WERI-Rb-1 (cell line): ENCODE measurements at regions not wholly inside any gene's neighbourhood (a gene's known extent, or its start where the extent isn't known, plus 50 kb on each side); places are given as distances from the start of the nearest gene placed in this dataset.

Source experiments
- DNase-seq: peaks from one replicate; pipeline ENCODE4 v3.0.0-alpha.2; 2020
- H3K27ac ChIP-seq: fragments of 250-450 bp; sonication (Bioruptor Pico); 2 replicates; pipeline ENCODE4 v1.5.1; 2020; ENCODE audit warnings: mild to moderate bottlenecking, moderate library complexity
- H3K27me3 ChIP-seq: fragments of 250-450 bp; sonication (Bioruptor Pico); 2 replicates; pipeline ENCODE4 v1.5.1; 2021; ENCODE audit warnings: mild to moderate bottlenecking, low read depth, moderate library complexity; ENCODE audit not compliant: insufficient read depth, severe bottlenecking
- H3K36me3 ChIP-seq: fragments of 250-450 bp; sonication (Bioruptor Pico); 2 replicates; pipeline ENCODE4 v1.5.1; 2020; ENCODE audit warnings: mild to moderate bottlenecking, moderate library complexity
- H3K4me3 ChIP-seq: 2 replicates; pipeline ENCODE4 v1.5.1; 2011; ENCODE audit warnings: low read depth, mild to moderate bottlenecking, control low read depth, low read length
- H3K9me3 ChIP-seq: fragments of 250-450 bp; sonication (Bioruptor Pico); 2 replicates; pipeline ENCODE4 v1.5.1; 2021; ENCODE audit warnings: mild to moderate bottlenecking, moderate library complexity; ENCODE audit not compliant: severe bottlenecking
- TF ChIP-seq, protein P1 (sequence below): IDR thresholded peaks from 2 replicates; pipeline ENCODE4 v1.5.1; 2011; ENCODE audit warnings: low read depth, mild to moderate bottlenecking, control low read depth, inconsistent platforms, low read length

DNA sequence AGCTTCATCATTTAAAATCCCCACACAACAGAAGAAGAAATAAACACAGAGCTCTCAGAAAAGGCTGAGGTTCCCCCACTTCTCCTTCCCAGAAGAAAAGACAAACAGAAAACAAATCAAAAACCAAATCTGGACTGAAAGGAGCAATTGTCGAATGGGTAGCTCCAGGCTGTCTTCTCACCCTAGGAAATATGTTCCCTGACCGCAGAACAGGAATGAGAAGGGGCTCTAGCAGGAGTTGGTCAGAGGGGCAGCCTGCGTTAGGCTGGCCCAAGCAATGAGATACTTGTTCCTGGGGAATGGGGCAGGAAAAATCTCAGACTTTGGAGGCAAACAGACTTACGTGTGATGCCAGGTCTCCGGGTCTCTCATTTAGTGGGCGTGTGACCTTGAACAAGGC is 562.6 kb upstream of the CADM1 start:
- H3K9me3 ChIP-seq: no peaks in the 10 kb centered on the region
- TF ChIP-seq, protein P1, sequence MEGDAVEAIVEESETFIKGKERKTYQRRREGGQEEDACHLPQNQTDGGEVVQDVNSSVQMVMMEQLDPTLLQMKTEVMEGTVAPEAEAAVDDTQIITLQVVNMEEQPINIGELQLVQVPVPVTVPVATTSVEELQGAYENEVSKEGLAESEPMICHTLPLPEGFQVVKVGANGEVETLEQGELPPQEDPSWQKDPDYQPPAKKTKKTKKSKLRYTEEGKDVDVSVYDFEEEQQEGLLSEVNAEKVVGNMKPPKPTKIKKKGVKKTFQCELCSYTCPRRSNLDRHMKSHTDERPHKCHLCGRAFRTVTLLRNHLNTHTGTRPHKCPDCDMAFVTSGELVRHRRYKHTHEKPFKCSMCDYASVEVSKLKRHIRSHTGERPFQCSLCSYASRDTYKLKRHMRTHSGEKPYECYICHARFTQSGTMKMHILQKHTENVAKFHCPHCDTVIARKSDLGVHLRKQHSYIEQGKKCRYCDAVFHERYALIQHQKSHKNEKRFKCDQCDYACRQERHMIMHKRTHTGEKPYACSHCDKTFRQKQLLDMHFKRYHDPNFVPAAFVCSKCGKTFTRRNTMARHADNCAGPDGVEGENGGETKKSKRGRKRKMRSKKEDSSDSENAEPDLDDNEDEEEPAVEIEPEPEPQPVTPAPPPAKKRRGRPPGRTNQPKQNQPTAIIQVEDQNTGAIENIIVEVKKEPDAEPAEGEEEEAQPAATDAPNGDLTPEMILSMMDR: no peak
- no peak overlapping the region for H3K27ac ChIP-seq
- no peaks in the 10 kb centered on the region for H3K27me3 ChIP-seq
- no peak overlapping the region for H3K4me3 ChIP-seq
- no peaks in the 10 kb centered on the region for H3K36me3 ChIP-seq
- no peak for DNase-seq

DNA sequence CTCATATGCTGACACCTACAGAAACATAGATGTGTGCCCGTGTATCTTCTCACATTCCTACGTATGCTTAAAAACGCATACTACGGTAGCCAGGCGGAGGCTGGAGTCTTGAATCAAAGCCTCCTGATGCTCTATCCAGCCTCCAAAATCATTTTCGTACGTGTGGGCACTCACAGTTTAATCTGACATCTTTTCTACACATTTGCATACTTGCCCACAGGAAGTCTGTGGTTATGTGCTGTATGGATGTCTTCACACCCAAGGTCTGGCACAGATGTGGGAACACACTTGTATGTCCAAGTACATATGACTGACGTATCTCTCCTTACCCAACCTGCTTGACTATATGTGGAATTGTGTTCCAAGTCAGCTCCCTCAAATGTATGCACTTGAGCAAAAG is 561.8 kb upstream of the CADM1 start:
- no peak for DNase-seq
- TF ChIP-seq, protein P1: no peak
- Histone ChIP-seq H3K4me3 (no peak overlapping the region), H3K36me3 (no peaks in the 10 kb centered on the region), H3K27me3 (no peaks in the 10 kb centered on the region), H3K27ac (no peak overlapping the region), H3K9me3 (no peaks in the 10 kb centered on the region)

DNA sequence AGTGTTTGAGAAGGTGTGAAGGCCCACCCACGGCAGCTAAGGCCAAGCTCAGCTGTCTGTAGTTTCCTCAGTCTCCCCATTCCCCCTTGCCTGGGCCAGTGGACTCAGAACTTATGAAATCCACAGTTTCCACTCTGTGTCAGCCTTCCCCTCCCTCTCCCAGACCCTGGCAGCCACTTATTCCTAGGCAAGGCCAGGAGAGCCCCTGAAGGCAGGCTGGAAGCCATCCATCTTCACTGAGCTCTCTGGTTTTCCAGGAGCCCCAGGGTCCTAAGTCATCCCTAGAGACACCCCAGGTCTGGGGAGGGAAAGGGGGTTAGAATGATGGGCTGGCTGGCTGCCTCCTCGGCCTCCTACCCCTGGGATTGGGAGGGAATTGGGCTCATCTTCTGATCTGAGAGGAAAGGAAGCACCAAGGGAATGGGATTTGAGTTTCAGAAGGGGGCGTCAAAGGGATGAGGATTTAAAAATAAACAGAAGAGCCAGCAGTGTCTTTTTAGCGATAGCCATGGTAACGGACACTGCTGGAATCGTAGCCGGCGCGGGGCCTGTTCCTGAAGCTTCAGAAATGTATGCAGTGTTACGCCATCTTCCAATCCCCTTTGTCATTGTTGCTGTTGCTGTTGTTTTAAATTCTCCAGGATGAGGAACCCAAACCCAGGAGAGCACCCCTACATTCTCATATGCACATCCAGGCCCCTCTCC is 561.1 kb upstream of the CADM1 start:
- Histone ChIP-seq H3K27me3 (no peaks in the 10 kb centered on the region), H3K9me3 (no peaks in the 10 kb centered on the region), H3K36me3 (no peaks in the 10 kb centered on the region), H3K4me3 (no peak overlapping the region), H3K27ac (no peak overlapping the region)
- TF ChIP-seq, protein P1: no peak
- no peak for DNase-seq

DNA sequence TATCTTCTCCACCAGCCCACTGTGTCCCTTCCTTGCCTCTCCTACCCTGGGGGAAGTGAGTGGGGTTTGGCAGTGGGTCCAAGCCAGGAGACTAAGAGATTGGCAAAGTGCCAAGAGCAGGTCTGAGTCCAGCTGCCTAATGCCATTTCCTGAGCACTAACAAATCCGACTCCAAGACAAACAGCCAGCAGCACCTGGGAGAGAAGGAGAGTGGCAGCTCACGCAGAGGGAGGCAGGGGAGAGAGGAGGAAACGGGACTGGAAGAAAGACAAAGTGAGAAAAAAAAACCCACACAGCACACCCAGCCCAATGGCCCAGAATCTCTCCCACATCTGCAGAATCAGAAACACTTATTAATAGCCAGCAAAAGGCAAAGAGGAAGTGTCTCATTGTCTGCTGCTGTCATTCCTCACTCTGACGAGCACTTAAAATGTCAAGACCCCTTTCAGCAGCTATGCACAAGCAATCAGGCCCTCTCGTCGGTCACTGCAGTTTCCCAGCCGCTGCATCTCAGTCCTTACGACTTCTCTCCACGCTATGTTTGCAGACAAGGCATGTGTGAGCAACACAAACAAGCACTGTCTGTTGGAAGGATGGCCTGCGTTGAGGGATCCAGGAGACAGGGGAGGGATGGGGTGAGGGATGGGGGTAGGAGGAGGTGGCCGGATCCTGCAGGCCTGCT is 558.4 kb upstream of the CADM1 start:
- Histone ChIP-seq H3K27me3 (no peaks in the 10 kb centered on the region), H3K4me3 (no peak overlapping the region), H3K9me3 (no peaks in the 10 kb centered on the region), H3K36me3 (no peaks in the 10 kb centered on the region), H3K27ac (no peak overlapping the region)
- TF ChIP-seq, protein P1: no peak
- DNase-seq: peak; percentile 52

DNA sequence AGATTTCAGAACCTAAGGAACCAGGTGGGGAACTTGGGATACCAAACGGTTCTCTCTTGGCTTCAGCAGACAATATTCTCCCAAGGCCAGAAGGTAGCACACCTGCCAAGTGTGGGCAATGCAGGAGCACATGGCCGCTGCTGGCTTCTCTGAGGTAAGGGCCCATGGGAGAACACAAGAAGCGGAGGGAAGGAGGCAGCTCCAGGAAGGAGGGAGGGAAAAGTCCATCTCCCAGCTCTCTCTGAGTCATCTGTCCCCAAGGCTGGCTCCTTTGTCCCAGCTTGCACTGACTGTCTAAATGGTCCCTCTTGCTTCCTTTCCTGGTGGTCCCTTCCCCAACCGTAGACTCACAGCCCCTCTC is 557.9 kb upstream of the CADM1 start:
- no peak overlapping the region for H3K27ac ChIP-seq
- TF ChIP-seq, protein P1: no peak
- no peak for DNase-seq

DNA sequence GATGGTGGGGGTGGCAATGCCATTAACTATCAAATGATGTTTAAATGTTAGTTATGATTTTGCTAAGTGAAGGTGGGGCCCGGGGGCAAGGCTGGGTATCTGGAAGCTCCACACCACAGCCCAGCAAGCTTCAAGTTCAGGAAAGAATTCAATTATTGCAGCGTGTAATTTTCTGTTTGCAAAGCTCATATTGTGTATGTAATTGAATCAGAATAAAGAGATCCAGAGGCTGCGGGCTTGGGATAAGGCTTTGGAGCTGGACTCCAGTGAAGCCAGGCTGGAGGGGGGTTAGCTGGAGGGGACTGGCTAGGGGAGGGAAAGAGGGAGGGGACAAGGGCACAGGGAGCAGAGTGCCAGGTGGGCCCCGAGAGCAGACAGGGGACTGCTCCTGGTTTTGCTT is 557.1 kb upstream of the CADM1 start:
- H3K36me3 ChIP-seq: no peaks in the 10 kb centered on the region
- H3K27me3 ChIP-seq: no peaks in the 10 kb centered on the region
- H3K4me3 ChIP-seq: no peak overlapping the region
- DNase-seq: no peak
- TF ChIP-seq, protein P1: no peak
- no peaks in the 10 kb centered on the region for H3K9me3 ChIP-seq
- H3K27ac ChIP-seq: no peak overlapping the region

More for the DNA sequence above, 557.9 kb upstream of the CADM1 start:
- Histone ChIP-seq H3K4me3 (no peak overlapping the region), H3K27me3 (no peaks in the 10 kb centered on the region), H3K36me3 (no peaks in the 10 kb centered on the region), H3K9me3 (no peaks in the 10 kb centered on the region)
